GM23338 (cell line): ENCODE measurements at regions not wholly inside any gene's neighbourhood (a gene's known extent, or its start where the extent isn't known, plus 50 kb on each side); places are given as distances from the start of the nearest gene placed in this dataset.

Source experiments
- CREB1 ChIP-seq: fragments of 250-450 bp; sonication (Bioruptor Pico); IDR thresholded peaks from 2 replicates; pipeline ENCODE4 v1.5.0; 2020; ENCODE audit warnings: low read depth, mild to moderate bottlenecking, moderate library complexity
- EZH2 ChIP-seq: fragments of 200-600 bp; sonication (generic); IDR thresholded peaks from one replicate; pipeline ENCODE4 v1.8.0; 2017; ENCODE audit warnings: antibody characterized with exemption, mild to moderate bottlenecking, low read depth; ENCODE audit not compliant: unreplicated experiment
- EZH2phosphoT487 ChIP-seq: fragments of 200-600 bp; sonication (generic); IDR thresholded peaks from one replicate; pipeline ENCODE4 v1.8.1; 2018; ENCODE audit warnings: antibody characterized with exemption; ENCODE audit not compliant: unreplicated experiment
- JUNB ChIP-seq: IDR thresholded peaks from one replicate; pipeline ENCODE4 v1.6.1; 2016; ENCODE audit warnings: antibody characterized with exemption; ENCODE audit not compliant: unreplicated experiment
- NANOG ChIP-seq: IDR thresholded peaks from 2 replicates; pipeline ENCODE4 v1.6.1; 2016; ENCODE audit warnings: antibody characterized with exemption, borderline replicate concordance
- POLR2AphosphoS5 ChIP-seq: IDR thresholded peaks from 2 replicates; pipeline ENCODE4 v1.6.1; 2016; ENCODE audit warnings: antibody characterized with exemption, low read depth
- REST ChIP-seq: IDR thresholded peaks from one replicate; pipeline ENCODE4 v1.6.1; 2018; ENCODE audit warnings: antibody characterized with exemption; ENCODE audit not compliant: unreplicated experiment
- ZNF331 ChIP-seq: fragments of 250-450 bp; sonication (Bioruptor Pico); IDR thresholded peaks from 2 replicates; pipeline ENCODE4 v1.5.0; 2020; ENCODE audit warnings: low read depth, mild to moderate bottlenecking, moderate library complexity
- TF ChIP-seq, protein P1 (sequence below), 2 experiments: fragments of 200-600 bp in 1 of 2; sonication (generic) in 1 of 2; conservative IDR thresholded peaks; 2 replicates each; pipeline versions ENCODE4 v1.5.1 to v1.6.1; 2016 to 2017; ENCODE audit warnings: antibody characterized with exemption in 2 of 2, low read depth in 2 of 2, mild to moderate bottlenecking in 2 of 2, moderate library complexity in 1 of 2

- TF ChIP-seq, protein P1, sequence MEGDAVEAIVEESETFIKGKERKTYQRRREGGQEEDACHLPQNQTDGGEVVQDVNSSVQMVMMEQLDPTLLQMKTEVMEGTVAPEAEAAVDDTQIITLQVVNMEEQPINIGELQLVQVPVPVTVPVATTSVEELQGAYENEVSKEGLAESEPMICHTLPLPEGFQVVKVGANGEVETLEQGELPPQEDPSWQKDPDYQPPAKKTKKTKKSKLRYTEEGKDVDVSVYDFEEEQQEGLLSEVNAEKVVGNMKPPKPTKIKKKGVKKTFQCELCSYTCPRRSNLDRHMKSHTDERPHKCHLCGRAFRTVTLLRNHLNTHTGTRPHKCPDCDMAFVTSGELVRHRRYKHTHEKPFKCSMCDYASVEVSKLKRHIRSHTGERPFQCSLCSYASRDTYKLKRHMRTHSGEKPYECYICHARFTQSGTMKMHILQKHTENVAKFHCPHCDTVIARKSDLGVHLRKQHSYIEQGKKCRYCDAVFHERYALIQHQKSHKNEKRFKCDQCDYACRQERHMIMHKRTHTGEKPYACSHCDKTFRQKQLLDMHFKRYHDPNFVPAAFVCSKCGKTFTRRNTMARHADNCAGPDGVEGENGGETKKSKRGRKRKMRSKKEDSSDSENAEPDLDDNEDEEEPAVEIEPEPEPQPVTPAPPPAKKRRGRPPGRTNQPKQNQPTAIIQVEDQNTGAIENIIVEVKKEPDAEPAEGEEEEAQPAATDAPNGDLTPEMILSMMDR (conservative IDR thresholded peaks at IDR 0.05; ENCODE audit: low read depth in 2 of 2) = no peak
- TF ChIP-seq EZH2phosphoT487 (no peak), EZH2 (no peak), POLR2AphosphoS5 (no peak), REST (no peak), NANOG (no peak), JUNB (no peak), CREB1 (CRISPR knock-in tag) (no peak), ZNF331 (CRISPR knock-in tag) (no peak)
Observed at GRCh38 chr22:34969001-34969790, 96.8 kb upstream of the ISX start.
